Neutrophil (primary cell): ENCODE measurements at regions not wholly inside any gene's neighbourhood (a gene's known extent, or its start where the extent isn't known, plus 50 kb on each side); places are given as distances from the start of the nearest gene placed in this dataset.

Source experiments
- H3K27ac ChIP-seq: fragments of 200-600 bp; sonication (generic); 2 replicates; pipeline ENCODE4 v1.5.1; 2016; ENCODE audit warnings: mild to moderate bottlenecking, moderate library complexity
- H3K27me3 ChIP-seq: fragments of 200-600 bp; sonication (generic); 2 replicates; pipeline ENCODE4 v1.6.0; 2016; ENCODE audit warnings: mild to moderate bottlenecking
- H3K36me3 ChIP-seq: fragments of 200-600 bp; sonication (generic); 2 replicates; pipeline ENCODE4 v1.5.1; 2017
- H3K4me1 ChIP-seq, 2 experiments: fragments of 200-600 bp in 1 of 2; sonication (generic) in 1 of 2; 1 replicate in 1 of 2; 2 replicates in 1 of 2; pipeline versions ENCODE4 v1.5.1 to v1.6.1; 2013 to 2016; ENCODE audit warnings: low read depth in 1 of 2, low read length in 1 of 2, mild to moderate bottlenecking in 1 of 2, moderate library complexity in 1 of 2; ENCODE audit not compliant: control insufficient read depth in 1 of 2, insufficient read depth in 1 of 2
- H3K4me3 ChIP-seq, 2 experiments: fragments of 200-600 bp in 1 of 2; sonication (generic) in 1 of 2; 1 replicate in 1 of 2; 2 replicates in 1 of 2; pipeline ENCODE4 v1.5.1; 2013 to 2016; ENCODE audit warnings: low read depth in 1 of 2, low read length in 1 of 2, mild to moderate bottlenecking in 1 of 2, moderate library complexity in 1 of 2
- H3K9me3 ChIP-seq: fragments of 200-600 bp; sonication (generic); 2 replicates; pipeline ENCODE4 v1.5.1; 2016
- TF ChIP-seq, protein P1 (sequence below): fragments of 200-600 bp; sonication (generic); IDR thresholded peaks from 2 replicates; pipeline ENCODE4 v1.5.1; 2016; ENCODE audit warnings: antibody characterized with exemption

DNA sequence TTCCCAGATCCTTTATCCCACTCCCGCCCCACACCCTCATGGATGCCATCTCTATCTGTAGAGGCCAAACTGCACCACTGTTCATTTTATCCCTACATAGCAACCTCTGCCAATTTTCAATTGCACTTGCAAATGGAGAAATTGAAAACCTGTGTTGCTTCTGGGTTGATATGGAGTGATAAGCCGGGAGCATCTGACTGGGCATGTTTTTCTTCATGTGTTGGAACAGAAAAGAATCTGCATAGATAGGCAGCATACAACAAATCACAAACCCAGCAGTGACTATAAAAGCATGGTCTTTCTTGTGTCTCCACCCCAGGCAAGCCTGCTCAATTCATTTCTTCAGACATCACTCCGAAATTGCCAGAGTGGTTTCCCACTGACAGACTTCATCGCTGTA lies 608.8 kb upstream of the CAMK1G start:
- H3K27ac ChIP-seq: no peak overlapping the region
- H3K27me3 ChIP-seq: no peaks in the 10 kb centered on the region
- H3K4me1 ChIP-seq: no peaks in the 10 kb centered on the region
- TF ChIP-seq, protein P1, sequence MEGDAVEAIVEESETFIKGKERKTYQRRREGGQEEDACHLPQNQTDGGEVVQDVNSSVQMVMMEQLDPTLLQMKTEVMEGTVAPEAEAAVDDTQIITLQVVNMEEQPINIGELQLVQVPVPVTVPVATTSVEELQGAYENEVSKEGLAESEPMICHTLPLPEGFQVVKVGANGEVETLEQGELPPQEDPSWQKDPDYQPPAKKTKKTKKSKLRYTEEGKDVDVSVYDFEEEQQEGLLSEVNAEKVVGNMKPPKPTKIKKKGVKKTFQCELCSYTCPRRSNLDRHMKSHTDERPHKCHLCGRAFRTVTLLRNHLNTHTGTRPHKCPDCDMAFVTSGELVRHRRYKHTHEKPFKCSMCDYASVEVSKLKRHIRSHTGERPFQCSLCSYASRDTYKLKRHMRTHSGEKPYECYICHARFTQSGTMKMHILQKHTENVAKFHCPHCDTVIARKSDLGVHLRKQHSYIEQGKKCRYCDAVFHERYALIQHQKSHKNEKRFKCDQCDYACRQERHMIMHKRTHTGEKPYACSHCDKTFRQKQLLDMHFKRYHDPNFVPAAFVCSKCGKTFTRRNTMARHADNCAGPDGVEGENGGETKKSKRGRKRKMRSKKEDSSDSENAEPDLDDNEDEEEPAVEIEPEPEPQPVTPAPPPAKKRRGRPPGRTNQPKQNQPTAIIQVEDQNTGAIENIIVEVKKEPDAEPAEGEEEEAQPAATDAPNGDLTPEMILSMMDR: no peak
- no peaks in the 10 kb centered on the region for H3K9me3 ChIP-seq
- no peak overlapping the region for H3K4me3 ChIP-seq
- no peaks in the 10 kb centered on the region for H3K36me3 ChIP-seq

DNA sequence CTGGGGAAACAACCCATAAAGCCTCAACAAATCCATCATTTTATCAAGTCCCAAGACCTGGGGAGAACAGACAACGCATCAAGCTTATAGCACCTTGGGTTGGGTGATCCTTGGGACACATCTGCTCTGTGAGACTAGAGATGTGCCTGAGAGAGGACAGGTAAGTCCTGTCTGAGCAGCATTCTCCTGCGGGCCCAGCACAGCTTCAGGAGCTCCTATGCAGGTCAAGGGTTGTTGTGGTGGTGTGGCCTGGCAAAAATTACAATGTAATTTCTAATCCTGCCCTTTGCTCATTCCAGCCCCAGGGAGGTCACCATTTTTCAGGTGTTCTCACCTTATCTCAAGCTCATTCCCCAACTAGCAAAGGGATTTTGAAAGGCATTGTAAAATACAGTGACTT lies 608.1 kb upstream of the CAMK1G start:
- no peaks in the 10 kb centered on the region for H3K4me1 ChIP-seq
- no peaks in the 10 kb centered on the region for H3K9me3 ChIP-seq
- no peak overlapping the region for H3K27ac ChIP-seq
- H3K36me3 ChIP-seq: no peaks in the 10 kb centered on the region
- H3K4me3 ChIP-seq: no peak overlapping the region
- no peaks in the 10 kb centered on the region for H3K27me3 ChIP-seq
- TF ChIP-seq, protein P1: no peak

GRCh38 chr1:208977012-208977411 lies 606.5 kb upstream of the CAMK1G start:
- H3K36me3 ChIP-seq: no peaks in the 10 kb centered on the region
- H3K4me3 ChIP-seq: no peak overlapping the region
- no peaks in the 10 kb centered on the region for H3K27me3 ChIP-seq
- no peak overlapping the region for H3K27ac ChIP-seq
- TF ChIP-seq, protein P1: no peak
- no peaks in the 10 kb centered on the region for H3K4me1 ChIP-seq
- H3K9me3 ChIP-seq: no peaks in the 10 kb centered on the region

- TF ChIP-seq, protein P1: no peak
- Histone ChIP-seq H3K4me3 (no peak overlapping the region), H3K27ac (no peak overlapping the region), H3K27me3 (no peaks in the 10 kb centered on the region), H3K4me1 (no peaks in the 10 kb centered on the region), H3K9me3 (no peaks in the 10 kb centered on the region), H3K36me3 (no peaks in the 10 kb centered on the region)
Measured at GRCh38 chr1:208977638-208978256, 605.8 kb upstream of the CAMK1G start.

GRCh38 chr1:208979776-208980175 lies 603.7 kb upstream of the CAMK1G start:
- Histone ChIP-seq H3K4me3 (no peak overlapping the region), H3K27ac (no peak overlapping the region), H3K4me1 (no peaks in the 10 kb centered on the region), H3K9me3 (no peaks in the 10 kb centered on the region), H3K27me3 (no peaks in the 10 kb centered on the region), H3K36me3 (no peaks in the 10 kb centered on the region)
- TF ChIP-seq, protein P1: no peak

DNA sequence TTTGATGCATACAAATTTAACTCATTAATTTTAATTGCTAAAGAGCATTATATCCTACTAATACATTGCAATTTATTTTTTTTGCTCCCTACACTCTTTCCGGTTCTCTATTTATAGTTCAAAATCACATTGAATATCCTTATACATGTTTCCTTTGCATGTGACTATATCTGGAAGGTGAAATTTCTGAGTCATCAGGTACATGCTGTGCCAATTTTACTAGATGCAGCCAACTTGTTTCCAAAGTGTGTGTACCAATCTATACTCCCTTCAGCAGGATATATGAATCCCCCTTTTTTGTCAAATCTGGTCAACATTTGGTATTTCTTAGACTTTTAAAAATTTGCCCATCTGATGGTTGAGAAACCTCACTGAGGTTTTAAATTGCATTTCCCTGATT lies 602.9 kb upstream of the CAMK1G start:
- TF ChIP-seq, protein P1: no peak
- Histone ChIP-seq H3K4me3 (no peak overlapping the region), H3K9me3 (no peaks in the 10 kb centered on the region), H3K27ac (no peak overlapping the region), H3K36me3 (no peaks in the 10 kb centered on the region), H3K27me3 (no peaks in the 10 kb centered on the region), H3K4me1 (no peaks in the 10 kb centered on the region)
